Epithelial cell of esophagus (primary cell): ENCODE measurements at regions not wholly inside any gene's neighbourhood (a gene's known extent, or its start where the extent isn't known, plus 50 kb on each side); places are given as distances from the start of the nearest gene placed in this dataset.

Experiments used
- DNase-seq: peaks from one replicate; pipeline ENCODE4 v3.0.0; 2010; ENCODE audit warnings: low read depth
- H3K4me3 ChIP-seq: 2 replicates; pipeline ENCODE4 v1.5.1; 2011; ENCODE audit warnings: mild to moderate bottlenecking, low read length, control low read depth
- TF ChIP-seq, protein P1 (sequence below): IDR thresholded peaks from 2 replicates; pipeline ENCODE4 v1.5.1; 2011; ENCODE audit warnings: low read depth, mild to moderate bottlenecking, low read length, control low read depth, inconsistent platforms; ENCODE audit not compliant: insufficient read depth; ENCODE audit errors: missing control alignments

DNA sequence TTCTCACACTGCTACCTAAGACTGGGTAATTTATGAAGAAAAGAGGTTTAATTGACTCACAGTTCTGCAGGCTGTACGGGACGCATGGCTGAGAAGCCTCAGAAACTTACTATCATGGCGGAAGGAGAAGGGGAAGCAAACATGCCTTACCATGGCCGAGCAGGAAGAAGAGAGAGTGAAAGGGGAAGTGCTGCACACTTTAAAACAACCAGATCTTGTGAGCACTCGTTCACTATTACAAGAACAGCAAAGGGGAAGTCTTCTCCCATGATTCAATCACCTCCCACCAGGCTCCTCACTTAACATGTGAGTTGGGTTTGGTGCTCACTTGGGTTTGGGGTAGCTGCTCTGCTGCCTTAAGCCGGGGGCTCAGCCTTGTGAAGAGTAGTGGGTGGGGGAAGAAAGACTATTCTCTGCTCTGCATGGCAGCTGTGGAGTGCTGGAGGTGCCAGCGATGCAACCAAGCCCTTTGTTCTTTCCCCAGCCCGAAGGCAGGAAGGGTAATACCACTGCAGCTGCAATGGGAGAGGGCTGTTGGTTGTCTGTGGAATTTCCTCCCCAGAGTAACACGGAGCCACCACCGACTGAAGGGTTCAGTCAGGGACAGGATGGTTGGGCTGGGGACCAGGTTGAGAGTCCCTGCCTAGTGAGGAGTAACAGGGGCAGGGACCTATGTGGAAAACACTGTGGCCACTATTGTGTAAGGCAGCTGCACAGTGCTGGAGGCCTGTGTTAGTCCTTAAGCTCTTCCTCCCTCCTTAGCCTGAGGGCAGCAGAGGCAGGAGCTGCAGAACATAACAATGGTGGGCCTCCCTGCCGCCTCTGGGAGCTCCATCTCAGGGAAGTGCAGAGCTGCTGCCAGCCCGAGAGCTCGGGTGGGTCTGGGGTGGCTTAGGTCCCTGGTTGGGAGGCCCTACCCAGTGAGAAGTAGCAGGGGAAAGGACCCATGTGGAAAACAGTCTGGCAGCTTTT lies 1262.5 kb downstream of the EFNB2 start:
- H3K4me3 ChIP-seq = no peak overlapping the region
- DNase-seq = no peak
- TF ChIP-seq, protein P1, sequence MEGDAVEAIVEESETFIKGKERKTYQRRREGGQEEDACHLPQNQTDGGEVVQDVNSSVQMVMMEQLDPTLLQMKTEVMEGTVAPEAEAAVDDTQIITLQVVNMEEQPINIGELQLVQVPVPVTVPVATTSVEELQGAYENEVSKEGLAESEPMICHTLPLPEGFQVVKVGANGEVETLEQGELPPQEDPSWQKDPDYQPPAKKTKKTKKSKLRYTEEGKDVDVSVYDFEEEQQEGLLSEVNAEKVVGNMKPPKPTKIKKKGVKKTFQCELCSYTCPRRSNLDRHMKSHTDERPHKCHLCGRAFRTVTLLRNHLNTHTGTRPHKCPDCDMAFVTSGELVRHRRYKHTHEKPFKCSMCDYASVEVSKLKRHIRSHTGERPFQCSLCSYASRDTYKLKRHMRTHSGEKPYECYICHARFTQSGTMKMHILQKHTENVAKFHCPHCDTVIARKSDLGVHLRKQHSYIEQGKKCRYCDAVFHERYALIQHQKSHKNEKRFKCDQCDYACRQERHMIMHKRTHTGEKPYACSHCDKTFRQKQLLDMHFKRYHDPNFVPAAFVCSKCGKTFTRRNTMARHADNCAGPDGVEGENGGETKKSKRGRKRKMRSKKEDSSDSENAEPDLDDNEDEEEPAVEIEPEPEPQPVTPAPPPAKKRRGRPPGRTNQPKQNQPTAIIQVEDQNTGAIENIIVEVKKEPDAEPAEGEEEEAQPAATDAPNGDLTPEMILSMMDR = no peak

DNA sequence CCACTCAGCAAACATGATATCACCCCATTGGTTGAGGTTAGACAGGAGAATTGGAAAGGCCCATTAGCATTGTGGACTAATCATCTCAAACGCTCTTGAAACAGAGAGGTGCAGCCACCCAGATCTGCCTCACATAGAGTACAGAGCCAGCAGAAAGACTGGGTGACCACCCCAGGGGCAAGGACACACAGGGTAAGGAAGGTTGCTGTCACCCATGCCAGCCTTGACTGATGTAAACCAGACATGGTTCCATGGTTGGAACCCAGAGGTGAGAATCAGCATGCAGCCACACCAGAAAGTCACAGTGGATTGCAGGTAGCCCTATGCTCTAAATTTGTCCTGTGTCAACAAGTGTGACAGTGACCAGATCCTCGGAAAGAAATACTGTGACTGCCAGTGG lies 1268.8 kb downstream of the EFNB2 start:
- no peak for DNase-seq
- TF ChIP-seq, protein P1 = no peak
- no peak overlapping the region for H3K4me3 ChIP-seq

DNA sequence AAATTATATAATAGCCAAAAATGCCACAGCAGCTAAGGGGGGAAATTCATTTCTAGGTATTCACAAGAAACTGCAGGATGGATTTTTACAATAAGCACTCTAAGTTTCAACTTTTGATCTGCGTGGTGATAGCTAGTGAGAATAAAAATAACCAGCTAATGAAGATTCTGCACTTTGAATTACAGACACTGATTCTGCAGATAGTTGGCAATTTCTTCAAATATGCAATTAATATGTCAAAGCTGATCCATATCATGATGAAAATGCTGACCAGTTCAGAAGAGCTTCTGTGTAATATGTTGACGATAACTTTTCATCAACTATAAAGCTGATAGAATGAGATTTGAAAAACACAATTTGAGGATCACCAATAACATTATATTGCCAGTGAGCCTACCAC lies 1272.9 kb downstream of the EFNB2 start:
- TF ChIP-seq, protein P1 = no peak
- H3K4me3 ChIP-seq = no peak overlapping the region
- DNase-seq = no peak

GRCh38 chr13:105259426-105259825 lies 1276.0 kb downstream of the EFNB2 start:
- H3K4me3 ChIP-seq = no peak overlapping the region
- no peak for DNase-seq
- TF ChIP-seq, protein P1 = no peak

- TF ChIP-seq, protein P1 = no peak
- no peak overlapping the region for H3K4me3 ChIP-seq
- no peak for DNase-seq
Measured at GRCh38 chr13:105255472-105255871, 1280.0 kb downstream of the EFNB2 start.

- TF ChIP-seq, protein P1 = no peak
- DNase-seq = no peak
- H3K4me3 ChIP-seq = no peak overlapping the region
Measured at GRCh38 chr13:105251293-105251692, 1284.2 kb downstream of the EFNB2 start.
